GM12891 (cell line): ENCODE measurements at regions not wholly inside any gene's neighbourhood (a gene's known extent, or its start where the extent isn't known, plus 50 kb on each side); places are given as distances from the start of the nearest gene placed in this dataset.
"Not testable (repeated sequence)": the region's sequence is repeated elsewhere in the genome, so short reads cannot be mapped to it uniquely, and the experiment has no call there.

Experiments
- DNase-seq: peaks from one replicate; pipeline ENCODE4 v3.0.0; 2011; ENCODE audit warnings: low spot score; ENCODE audit not compliant: insufficient read length
- FAIRE-seq: peaks from 2 replicates; lab custom pipeline; 2011; peaks lifted over from hg19 to GRCh38; lab: Jason Lieb, UNC
- PAX5 ChIP-seq: IDR thresholded peaks from 2 replicates; pipeline ENCODE4 v1.6.1; 2011; ENCODE audit warnings: low read length, moderate library complexity, mild to moderate bottlenecking; ENCODE audit not compliant: insufficient read depth, severe bottlenecking
- POLR2A ChIP-seq: IDR thresholded peaks from 2 replicates; pipeline ENCODE4 v1.6.1; 2011; ENCODE audit warnings: low read depth, low read length, control low read depth
- POLR2AphosphoS5 ChIP-seq: IDR thresholded peaks from 2 replicates; pipeline ENCODE4 v1.6.1; 2011; ENCODE audit warnings: low read depth, low read length, control low read depth
- POU2F2 ChIP-seq: IDR thresholded peaks from 2 replicates; pipeline ENCODE4 v1.6.1; 2011; ENCODE audit warnings: low read depth, mild to moderate bottlenecking, control low read depth, low read length, moderate library complexity
- SPI1 ChIP-seq: IDR thresholded peaks from 2 replicates; pipeline ENCODE4 v1.6.1; 2011; ENCODE audit warnings: low read depth, low read length, control low read depth
- TAF1 ChIP-seq: IDR thresholded peaks from 2 replicates; pipeline ENCODE4 v1.6.1; 2011; ENCODE audit warnings: low read depth, low read length, control low read depth

GRCh38 chr20:51930775-51931174 is 128.5 kb upstream of the SALL4 start:
- TF ChIP-seq POLR2AphosphoS5 (no peak), POU2F2 (no peak), PAX5 (no peak), TAF1 (no peak)
- DNase-seq = no peak
- FAIRE-seq = no peak

- DNase-seq (no peak), FAIRE-seq (no peak)
- no peak for TF ChIP-seq PAX5
- TF ChIP-seq POU2F2 = no peak
- no peak for TF ChIP-seq POLR2AphosphoS5
- TF ChIP-seq TAF1 = no peak
- TF ChIP-seq SPI1 = no peak
- TF ChIP-seq POLR2A = no peak
Measured at GRCh38 chr20:51928931-51929330, 126.6 kb upstream of the SALL4 start.

- DNase-seq, FAIRE-seq: not testable (repeated sequence)
Measured at GRCh38 chr20:51927970-51928369, 125.6 kb upstream of the SALL4 start.

- DNase-seq = no peak
- FAIRE-seq = no peak
- no peak for TF ChIP-seq SPI1
- TF ChIP-seq POLR2AphosphoS5 = no peak
- TF ChIP-seq POLR2A = no peak
- TF ChIP-seq POU2F2 = no peak
- no peak for TF ChIP-seq PAX5
- no peak for TF ChIP-seq TAF1
Measured at GRCh38 chr20:51926670-51927305, 124.5 kb upstream of the SALL4 start.

- DNase-seq (no peak), FAIRE-seq (no peak)
- no peak for TF ChIP-seq SPI1
- no peak for TF ChIP-seq POU2F2
- no peak for TF ChIP-seq TAF1
- TF ChIP-seq PAX5 = no peak
Measured at GRCh38 chr20:51924509-51924908, 122.2 kb upstream of the SALL4 start.

- no peak for FAIRE-seq
- TF ChIP-seq TAF1 (no peak), POU2F2 (no peak), POLR2AphosphoS5 (no peak), POLR2A (no peak), SPI1 (no peak), PAX5 (no peak)
- no peak for DNase-seq
Measured at GRCh38 chr20:51923633-51924032, 121.3 kb upstream of the SALL4 start.

- DNase-seq, FAIRE-seq: not testable (repeated sequence)
Measured at GRCh38 chr20:51922812-51923211, 120.5 kb upstream of the SALL4 start.

GRCh38 chr20:51918561-51918960 is 116.2 kb upstream of the SALL4 start:
- TF ChIP-seq POLR2AphosphoS5 (no peak), POLR2A (no peak), PAX5 (no peak), SPI1 (no peak)
- no peak for FAIRE-seq
- no peak for DNase-seq

- no peak for DNase-seq
- TF ChIP-seq POLR2A (no peak), POU2F2 (no peak), POLR2AphosphoS5 (no peak), TAF1 (no peak), SPI1 (no peak), PAX5 (no peak)
- FAIRE-seq = no peak
Measured at GRCh38 chr20:51917886-51918535, 115.7 kb upstream of the SALL4 start.

GRCh38 chr20:51916244-51916643 is 113.9 kb upstream of the SALL4 start:
- FAIRE-seq (no peak), DNase-seq (no peak)
- TF ChIP-seq SPI1 (no peak), POLR2AphosphoS5 (no peak), PAX5 (no peak), TAF1 (no peak), POLR2A (no peak), POU2F2 (no peak)

GRCh38 chr20:51914758-51915157 is 112.4 kb upstream of the SALL4 start:
- TF ChIP-seq POU2F2 (no peak), POLR2A (no peak), SPI1 (no peak), PAX5 (no peak), TAF1 (no peak), POLR2AphosphoS5 (no peak)
- FAIRE-seq (no peak), DNase-seq (no peak)
